HG02840 (cell line): ENCODE measurements at regions not wholly inside any gene's neighbourhood (a gene's known extent, or its start where the extent isn't known, plus 50 kb on each side); places are given as distances from the start of the nearest gene placed in this dataset.
"Not testable (repeated sequence)": the region's sequence is repeated elsewhere in the genome, so short reads cannot be mapped to it uniquely, and the experiment has no call there.

Experiments
- ATAC-seq: cut with Tn5 transposase; IDR thresholded peaks from one replicate; pipeline ENCODE4 v1.9.1; 2021; ENCODE audit warnings: mild to moderate bottlenecking, moderate library complexity, moderate number of reproducible peaks; ENCODE audit not compliant: unreplicated experiment, low FRiP score

DNA sequence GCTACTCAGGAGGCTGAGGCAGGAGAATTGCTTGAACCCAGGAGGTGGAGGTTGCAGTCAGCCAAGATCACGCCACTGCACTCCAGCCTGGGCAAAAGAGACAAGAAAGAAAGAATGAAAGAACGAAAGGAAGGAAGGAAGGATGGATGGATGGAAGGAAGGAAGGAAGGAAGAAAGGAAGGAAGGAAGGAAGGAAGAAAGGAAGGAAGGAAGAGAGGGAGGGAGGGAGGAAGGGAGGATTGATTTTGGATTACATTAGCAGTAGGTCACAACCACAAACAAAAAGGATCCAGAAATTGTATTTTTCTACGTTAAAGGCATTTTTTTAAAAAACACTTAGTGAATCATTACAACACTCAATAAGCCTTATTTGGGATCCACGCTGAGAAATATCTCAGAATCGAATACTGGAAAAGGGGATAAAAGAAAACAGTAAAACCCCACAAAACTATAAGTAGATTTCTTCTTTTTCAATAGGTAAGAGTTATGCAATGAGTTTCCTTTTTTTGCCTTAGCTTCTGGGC lies 136.9 kb upstream of the FREM1 start:
- no peak for ATAC-seq

DNA sequence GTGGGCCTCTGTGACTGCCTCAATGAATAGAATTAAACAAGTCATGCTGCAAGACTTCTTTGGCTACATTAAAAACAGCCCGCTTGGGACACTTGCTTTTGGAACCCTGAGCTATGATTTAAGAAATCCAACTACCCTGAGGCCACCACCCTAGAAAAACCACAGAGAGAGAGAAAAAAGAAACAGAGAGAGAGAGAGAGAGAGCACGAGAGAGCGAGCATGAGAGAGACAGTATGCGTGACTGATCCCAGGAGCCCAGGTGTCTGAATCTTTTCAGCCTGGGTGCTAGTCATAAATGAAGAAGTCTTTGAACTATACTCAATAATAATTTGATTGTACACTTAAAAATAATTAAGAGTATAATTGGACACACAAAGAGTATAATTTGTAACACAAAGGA lies 123.1 kb upstream of the FREM1 start:
- ATAC-seq: no peak

DNA sequence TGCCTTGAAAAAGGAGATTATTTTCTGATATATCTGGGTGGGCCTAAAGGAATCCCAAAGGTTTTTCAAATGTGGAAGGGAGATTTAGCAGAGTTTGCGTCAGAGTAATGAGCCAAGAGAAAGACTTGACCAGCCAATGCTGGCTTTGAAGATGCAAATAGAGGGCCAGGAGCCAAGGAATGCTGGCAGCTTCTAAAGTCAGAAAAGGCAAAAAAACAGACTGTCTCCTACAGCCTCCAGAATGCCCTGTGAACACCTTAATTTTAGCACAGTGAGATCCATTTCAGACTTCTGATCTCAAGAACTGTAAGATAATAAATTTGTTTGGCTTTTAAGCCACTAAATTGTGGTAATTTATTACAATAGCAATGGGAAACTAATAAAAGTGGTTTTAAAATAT lies 122.6 kb upstream of the FREM1 start:
- no peak for ATAC-seq

DNA sequence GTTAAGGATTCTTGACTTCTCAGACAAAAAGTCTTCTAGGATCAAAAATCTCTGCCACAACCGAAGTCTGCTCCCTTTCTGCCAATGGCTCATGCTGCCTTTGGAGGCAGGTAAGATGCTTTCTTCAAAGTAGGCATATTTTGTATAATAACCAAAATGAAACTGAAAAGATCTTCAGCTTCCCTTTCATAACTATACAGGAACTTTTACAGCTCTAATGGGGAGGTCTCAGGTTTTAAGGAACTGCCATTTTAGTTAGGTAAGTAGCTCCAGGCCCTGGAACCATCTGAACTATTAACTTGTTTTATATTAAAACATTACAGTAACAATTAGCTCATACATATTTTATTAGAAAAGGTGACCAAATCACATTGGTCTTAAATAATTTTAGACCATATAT lies 110.9 kb upstream of the FREM1 start:
- no peak for ATAC-seq

DNA sequence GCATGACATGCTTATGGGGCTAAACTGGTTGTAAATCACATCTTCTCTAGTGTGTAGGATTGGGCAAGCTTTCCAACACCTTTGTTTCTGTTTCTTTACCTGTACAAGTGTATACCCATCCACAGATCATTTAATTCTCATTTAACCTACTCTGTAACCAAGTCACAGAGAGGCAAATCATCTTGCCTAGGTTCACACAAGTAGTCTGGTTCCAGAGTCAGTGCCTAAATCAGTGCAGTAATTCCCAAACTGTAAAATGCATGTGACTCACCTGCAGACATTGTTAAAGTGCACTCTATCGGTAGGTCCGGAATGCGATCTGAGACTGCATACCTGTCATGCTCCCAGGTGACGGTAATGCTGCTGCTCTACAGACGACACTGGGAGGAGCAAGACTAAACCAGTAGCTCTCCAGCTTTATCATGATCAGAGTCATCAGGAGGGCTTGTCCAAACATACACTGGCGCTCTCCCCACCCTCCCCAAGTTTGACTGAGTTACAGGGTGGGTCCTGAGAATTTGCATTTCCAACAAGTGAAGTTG lies 107.9 kb upstream of the FREM1 start:
- no peak for ATAC-seq

DNA sequence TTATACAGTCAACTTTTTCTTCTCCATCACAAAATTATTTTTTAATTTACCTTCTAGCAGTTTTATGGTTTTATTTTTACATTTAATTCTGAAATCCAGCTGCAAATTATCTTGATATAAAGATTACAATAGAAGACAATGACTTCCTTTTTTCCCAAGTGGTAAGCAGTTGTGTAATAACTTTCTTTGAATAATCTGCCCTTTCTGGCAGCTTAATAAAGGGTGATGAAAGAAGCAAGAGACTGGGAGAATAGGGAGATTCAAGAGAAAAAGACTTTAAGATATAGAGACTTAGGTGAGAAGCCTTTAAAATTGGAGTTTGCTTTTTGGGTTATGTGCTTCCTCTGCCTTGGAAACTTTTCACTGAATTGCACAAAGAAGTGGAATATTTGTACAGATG lies 100.4 kb upstream of the FREM1 start:
- no peak for ATAC-seq

DNA sequence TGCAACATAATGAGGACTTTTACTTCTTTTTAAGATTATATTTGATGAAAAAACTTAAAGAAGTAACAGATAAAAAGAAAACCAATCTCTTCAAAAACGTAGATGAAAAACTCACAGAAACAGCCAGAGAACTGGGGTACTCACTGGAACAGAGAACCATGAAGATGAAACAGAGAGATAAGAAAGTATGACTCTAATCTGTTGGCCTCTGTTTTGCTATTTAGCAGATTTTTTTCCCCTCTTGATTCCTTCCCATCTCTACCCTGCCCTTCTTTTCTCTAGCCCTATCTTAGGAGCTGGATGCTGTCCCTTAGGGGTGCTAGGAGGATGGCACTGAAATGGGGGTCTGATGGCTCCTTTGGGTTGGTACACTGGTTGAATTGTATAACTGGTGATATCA lies 97.5 kb upstream of the FREM1 start:
- no peak for ATAC-seq

DNA sequence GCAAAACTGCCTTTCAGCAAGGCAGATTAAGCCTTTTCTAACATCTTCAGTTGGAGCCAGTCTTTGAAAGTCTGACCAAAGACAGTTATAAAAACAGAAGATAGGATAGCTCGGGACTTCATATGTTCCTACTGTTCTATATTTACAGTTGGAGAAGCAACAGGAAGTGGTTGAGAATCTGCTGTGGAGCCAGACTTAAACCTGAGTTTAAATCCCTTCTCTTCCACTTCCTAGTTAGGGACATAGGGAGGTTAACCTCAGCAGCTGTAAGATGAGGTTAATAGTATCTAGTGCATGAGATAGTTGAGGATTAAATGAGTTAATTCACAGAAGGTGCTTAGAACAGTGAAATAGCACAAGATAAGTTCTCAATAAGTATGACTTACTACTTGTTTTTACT lies 84.5 kb upstream of the FREM1 start:
- no peak for ATAC-seq

DNA sequence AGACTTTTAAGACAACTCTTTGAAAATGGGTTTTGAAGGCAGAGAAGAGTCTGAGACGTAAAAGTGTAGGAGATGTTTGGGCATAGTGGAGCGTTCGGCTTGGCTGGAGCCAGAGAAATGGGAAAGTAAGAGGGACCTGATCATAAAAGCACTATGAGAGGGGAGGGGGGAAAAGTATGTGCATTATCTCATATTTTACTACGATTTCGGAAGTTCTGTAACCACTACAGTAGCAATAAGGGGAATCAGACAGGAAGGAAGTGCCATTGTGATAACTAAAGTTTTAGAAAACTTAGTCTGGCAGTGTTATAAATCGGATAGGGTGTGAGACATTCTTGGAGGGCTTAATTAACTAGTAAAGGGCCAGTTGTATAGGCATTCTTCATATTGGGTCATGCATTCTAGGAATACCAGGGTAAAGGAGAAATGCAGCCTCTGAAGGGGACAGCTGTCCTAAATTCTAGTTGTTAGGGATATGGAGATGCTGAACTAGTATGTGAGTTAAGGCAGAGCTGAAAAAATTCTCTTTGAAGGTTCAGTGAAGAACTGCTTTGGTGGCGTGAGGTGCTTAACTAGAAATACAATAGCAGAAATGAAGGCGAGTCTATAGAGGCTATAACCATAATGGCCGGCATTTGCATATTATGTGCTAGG lies 83.8 kb upstream of the FREM1 start:
- no peak for ATAC-seq

DNA sequence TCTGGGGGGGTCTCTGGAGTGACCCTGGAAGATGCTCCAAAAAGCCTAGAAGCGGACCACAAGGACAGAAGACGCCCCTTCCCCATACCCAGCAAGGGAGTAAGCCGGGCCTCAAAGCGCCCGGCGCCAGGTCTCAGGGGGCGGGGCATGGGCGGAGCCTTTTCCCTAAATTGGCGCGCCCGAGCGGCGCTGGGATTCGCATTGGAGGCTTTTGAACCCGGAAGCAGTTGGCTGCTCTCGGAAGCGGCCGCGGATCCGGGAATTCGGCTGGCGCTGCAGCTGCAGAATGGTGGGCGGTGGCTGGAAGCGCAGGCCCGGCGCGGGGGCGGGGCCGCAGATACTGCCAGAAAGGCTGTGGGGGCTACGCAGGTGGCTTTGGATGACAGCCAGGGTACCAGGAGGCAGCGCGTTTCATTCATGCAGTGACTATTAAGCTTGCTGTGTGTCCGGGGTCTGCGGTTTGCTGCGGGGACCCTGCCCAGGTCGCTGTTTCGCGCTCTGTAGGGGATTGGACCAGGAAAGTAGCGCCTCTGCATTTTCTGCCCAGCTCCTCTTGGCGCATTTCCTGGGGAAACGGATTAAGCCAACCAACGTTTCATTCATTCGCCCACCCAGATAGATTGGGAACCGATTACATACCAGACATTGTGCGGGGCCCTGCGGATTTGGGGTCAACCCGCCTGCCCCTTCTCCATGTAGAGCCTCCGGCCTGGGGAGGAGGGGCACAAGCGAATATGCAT lies 83.0 kb upstream of the FREM1 start:
- no peak for ATAC-seq

DNA sequence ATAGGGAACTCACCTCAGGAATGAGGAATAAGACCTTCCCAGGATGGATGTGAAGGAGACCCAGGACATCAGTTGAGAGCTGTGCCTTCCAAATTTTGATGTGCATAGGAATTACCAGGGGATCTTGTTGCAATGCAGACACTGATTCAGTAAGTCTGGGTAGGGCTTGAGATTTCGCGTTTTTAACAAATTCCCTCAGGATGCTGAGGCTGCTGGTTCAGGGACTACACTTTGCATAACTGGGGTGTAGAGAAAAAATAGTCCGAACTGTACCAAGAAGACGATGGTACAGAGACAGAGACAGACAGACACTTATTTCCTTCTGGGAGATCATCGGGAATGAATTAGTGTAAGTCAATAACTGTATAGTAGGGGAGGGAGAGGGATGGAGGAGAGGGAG lies 82.3 kb upstream of the FREM1 start:
- ATAC-seq: no peak

DNA sequence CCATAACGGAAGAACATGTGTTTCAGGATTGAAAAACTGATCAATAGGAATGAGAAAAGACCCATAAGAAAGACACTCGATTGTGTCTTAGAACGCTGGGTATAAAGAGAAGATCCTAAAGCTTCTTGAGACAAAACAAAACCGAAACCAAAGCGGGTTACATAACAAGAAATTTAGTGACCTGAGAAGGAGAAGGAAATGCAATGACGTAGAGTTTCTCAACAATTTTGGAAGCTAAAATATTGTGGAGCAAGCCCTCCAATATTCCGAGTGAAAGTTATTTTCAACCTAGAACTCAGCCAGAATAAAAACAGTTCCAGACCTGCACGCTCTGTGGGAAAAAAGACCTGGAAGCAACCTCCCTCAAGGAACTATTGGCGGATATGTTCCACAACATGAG lies 81.9 kb upstream of the FREM1 start:
- ATAC-seq: no peak

DNA sequence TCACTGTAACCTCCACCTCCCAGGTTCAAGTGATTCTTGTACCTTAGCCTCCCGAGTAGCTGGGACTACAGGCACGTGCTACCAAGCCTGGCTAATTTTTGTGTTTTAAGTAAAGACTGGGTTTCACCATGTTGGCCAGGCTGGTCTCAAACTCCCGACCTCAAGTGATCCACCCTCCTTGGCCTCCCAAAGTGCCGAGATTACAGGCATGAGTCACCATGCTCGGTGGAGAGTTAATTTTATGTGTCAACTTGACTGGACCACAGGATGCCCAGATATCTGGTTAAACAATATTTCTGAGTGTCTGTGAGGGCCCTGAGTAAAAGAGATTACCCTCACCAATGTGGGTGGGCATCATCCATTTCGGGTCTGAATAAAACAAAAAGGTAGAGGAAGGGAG lies 80.4 kb upstream of the FREM1 start:
- not testable (repeated sequence) for ATAC-seq

DNA sequence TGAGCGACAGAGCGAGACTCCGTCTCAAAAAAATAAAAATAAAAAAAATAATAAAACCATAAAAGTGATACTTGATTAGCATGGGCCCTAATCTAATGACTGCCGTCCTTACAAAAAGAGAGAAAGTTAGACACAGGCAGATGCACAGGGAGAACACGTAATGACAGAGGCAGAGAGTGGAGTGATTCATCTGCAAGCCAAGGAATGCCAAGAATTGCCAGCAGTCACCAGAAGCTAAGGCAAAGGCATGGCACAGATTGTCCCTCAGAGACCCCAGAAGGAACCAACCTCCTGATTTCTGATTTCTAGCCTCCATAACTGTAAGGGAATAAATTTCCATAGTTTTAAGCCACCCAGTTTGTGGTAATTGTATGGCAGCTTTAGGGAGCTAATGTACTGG lies 79.6 kb upstream of the FREM1 start:
- ATAC-seq: no peak

DNA sequence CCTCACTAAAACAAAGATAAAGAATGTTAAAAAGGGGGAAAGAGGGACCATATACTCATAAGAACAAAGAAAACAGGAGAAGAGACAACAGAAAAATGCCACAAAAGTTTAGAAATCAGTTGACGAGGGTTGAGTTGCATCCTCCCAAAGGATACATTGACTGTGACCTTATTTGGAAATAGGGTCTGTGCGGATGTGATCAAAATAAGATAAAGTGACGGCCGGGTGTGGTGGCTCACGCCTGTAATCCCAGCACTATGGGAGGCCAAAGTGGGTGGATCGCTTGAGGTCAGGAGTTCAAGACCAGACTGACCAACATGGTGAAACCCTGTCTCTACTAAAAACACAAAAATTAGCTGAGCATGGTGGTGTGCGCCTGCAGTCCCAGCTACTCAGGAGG lies 79.1 kb upstream of the FREM1 start:
- not testable (repeated sequence) for ATAC-seq

DNA sequence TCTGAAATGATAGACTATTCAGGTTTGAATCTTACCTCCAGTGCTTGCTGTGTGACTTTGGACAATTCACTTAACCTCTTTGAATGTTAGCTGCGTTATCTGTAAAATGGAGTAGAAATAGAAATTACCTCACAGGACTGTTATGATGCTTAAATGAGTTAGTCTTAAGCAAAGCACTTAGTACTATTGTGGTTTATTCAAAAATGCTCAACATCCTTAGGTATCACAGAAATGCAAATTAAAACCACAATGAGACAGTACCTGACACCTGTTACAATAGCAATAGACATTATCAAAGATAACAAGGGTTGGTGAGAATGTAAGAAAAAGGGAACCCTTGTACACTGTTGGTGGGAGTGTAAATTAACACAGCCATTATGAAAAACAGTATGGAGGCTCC lies 77.6 kb upstream of the FREM1 start:
- no peak for ATAC-seq

DNA sequence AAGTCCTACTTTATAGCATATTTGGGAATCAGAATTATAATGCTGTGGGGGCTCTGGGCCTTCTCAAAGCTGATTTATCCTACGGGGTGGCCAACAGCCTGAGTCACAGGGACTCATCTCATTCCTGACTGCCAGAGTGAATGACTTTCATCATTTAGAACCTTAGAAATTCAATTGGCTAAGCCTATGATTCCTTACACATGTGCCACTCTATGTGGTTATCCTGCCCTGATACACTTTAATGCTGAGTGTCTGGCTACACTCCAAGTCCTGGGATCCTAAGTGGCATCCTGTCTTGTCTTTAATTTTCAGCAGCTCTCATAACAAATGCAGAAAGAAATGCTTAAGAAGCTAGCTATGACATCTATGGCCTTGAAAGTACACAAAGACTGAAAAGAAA lies 75.2 kb upstream of the FREM1 start:
- no peak for ATAC-seq

DNA sequence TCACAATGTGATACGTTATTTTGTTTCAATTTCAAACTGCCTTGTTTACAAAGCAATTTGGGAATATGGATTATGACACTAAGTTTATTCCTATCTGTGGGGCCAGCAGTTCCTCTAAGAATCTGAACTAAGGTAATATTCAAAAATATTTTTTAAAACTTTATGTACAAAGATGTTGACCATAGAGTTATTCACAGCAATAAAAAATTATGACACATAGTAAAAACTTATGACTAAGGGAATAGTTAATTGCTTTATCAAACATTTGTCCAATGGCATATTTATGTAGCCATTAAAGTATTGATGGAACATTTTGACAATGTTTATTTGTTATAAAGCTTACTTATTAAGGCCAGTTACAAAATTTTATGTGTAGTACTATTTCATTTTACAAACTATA lies 73.4 kb upstream of the FREM1 start:
- ATAC-seq: no peak

DNA sequence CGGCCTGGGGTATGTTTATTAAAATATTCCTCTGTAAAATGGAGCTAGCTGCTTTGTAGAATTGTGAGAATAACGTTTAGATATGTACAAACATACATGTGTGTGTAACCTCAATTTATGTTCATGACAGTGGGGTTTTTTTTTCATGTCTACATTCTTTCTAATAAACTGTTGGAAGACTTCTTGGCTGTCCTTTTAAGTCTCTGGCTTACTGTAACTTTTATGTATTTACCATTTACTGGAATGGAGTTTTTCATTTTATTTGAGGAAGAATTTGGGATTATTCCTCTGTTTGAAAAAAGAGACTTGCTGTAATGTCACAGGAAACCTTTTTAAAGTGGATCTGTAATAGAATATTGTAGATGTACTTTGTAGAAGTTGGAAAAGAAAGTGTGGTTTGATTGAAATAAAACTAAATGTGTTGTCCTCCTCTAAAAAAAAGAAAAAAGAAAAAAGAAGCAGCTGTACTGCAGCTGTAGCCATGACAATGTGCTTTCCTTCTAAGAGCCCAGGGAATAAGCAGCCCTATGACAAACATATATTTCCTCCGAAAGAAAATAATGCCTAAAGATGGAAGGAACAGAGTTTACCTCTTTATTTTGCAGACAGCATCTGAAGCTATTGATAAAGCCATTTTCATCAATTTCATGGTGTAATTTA lies 71.2 kb upstream of the FREM1 start:
- no peak for ATAC-seq

DNA sequence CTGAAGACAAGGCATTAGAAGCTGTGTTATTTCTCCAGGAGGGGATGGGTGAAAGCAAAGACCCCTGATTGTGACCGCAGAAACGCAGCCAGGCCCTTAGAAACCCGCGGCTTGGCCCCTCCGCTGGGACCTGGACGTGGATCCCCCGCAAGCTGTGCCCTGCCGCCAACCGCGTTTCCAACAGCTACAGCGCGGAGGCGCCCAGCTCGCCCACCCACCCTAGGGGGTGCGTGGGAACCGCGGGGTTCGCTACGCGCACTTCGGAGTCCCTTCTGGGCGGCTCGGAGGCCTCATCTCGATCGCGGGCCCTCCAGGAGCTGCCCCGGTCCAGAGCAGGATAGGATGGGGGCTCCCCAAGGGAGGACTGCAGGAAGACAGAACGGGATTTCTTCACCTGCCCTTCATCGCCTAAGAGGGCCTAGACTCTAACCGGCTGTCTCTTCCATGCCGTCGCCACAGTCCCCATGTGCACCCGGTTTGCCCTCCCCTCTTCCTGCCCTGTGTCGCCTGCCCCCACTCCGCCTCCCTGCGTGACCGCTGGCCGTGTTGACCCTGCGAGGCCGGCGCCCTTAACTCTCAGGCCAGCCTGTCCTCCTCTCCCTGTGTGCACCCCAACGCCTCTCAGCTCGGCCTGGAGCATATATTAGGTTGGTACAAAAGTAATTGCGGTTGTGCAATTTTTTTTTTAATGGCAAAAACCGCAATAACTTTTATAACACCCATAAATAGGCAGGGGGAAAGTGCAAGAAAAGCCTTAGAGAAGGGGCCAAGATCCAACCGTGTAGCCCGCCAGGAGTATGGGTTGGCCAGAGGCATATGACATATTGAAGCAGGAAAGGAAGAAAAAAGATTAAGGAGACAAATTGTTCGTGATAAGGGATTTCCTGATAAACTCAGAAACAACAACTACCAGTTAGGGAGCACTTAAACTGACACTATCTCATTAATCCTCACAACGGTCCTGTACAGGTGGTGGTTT lies 68.1 kb upstream of the FREM1 start:
- no peak for ATAC-seq
